T-helper 22 cell (primary cell): ENCODE measurements at regions not wholly inside any gene's neighbourhood (a gene's known extent, or its start where the extent isn't known, plus 50 kb on each side); places are given as distances from the start of the nearest gene placed in this dataset.
"Not testable (repeated sequence)": the region's sequence is repeated elsewhere in the genome, so short reads cannot be mapped to it uniquely, and the experiment has no call there.

Experiments
- DNase-seq: peaks from one replicate; pipeline ENCODE4 v3.0.0-alpha.2; 2020; ENCODE audit warnings: low read depth

DNA sequence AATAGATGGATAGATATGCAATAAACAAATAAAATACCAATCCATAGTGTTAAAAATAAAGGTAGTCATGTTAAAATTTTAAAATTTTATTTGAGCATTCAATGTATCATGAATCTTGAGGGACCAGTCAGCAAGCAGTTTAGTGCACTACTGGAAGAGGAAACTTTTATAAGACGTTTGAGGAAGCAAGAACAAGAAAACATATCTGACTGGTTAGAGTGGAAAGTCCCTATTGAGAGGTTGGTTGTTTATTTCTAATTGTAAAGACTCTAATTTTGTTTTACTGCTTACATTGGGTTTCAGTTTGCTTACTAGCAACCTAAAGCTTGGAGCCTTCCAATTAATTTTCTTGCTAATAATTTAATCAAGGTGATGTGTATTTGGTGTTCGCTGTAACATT lies 786.2 kb downstream of the RAB28 start:
- DNase-seq, result no peak

DNA sequence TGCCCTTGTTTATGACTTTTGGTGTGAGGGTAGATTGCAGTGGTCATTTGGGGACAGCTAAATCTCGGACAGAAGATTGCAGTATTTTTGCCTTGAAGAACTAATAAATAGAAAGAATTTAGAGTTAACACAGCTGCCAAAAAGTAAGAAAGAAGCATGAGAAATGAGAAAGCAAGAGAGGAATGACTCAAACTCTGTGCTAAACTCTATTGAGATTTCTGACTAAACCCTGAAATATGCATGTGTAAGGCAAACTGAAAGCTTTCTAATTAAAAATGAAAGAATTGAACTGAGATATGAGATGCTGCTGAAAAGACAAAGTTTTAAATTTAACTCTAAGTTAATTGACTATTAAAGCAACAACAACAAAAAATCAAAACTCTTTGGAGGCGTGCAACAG lies 791.3 kb downstream of the RAB28 start:
- DNase-seq, result no peak

DNA sequence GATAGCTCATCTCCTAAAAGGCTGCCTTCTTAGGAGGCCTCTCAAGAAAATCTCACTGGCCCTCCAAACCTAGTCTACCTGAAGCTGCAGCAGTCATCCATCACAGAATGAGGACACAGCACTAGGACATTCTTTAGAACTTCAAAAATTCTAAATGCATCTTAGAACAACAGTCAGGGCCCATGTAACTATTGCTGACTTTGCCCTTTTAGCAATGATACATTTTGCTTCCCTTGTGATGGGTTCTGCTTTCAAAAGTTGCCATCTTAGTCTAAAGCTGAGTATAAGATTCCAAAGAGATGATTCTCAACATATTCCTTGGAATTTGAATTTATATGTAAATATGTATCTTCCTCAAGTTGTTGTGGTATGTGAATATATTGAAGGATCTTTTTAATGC lies 793.0 kb downstream of the RAB28 start:
- no peak for DNase-seq

DNA sequence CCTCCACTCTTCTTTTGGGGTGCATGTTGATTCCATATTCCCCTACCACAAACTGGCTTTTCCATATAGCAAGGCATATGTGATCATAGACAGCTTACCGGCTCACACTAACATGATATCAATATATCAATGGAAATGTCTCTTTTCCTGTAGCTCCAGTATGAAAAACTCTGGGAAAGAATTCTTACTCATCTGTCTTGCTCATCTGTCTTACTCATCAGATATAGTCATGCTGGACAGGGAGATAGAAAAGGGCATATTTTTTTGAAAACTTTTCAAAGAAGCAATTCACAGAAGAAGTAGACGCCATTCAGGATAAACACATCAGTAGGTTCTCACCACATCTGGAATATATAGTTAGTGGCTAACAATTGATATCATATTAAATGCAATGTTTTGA lies 794.7 kb downstream of the RAB28 start:
- no peak for DNase-seq

DNA sequence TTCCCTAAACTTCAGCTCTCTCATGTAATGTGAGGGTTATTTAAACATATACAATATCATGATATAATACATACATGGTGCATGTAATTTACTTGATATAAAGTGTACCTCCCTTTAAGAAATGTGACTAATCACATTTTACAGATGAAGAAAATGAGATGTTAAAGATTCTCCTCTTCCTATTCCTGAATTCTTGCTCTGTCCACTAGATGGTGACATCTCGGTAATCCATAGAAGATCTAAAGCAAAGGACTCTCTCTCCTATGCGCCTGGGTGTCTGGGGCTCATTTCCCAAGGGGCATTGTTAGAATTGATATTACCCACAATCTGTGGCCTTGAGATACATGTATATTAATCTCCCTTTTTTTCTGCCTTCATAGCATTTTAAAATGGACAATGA lies 804.9 kb downstream of the RAB28 start:
- no peak for DNase-seq

DNA sequence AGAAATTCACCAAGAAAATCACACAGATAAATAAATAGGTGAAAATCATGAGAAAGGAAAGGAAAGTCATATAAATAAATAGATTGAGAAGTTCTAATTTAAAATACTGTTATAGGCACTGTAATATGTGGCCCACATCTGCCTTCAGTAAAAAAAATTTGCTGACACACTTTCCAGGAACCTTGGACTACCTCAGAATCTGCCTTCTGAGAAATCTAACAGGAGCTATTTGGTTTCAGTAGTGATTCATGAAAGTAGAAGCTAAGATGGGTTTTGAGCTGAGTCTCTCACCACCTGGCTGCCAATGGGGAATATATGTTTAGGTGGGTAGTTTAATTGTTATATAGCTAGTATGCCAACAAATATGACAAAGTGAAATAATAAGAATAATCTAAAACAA lies 810.0 kb downstream of the RAB28 start:
- no peak for DNase-seq

DNA sequence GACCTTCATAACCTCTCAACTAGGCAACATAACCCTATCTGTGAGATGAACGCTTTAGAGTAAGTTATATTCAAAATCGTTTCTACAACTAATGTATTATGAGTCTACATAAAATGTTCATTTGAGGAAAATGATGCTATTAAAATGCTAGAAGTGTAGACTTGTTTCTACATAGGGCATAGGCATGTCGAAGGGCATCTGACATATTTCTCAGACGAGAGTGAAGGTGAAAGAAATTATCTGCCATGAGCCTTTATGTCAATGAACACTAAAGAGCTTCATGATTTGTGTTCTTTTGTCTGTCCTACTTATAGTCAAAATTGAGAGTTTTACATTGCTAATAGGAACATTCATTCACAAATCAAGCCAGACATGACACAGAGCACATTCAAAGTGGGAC lies 811.8 kb downstream of the RAB28 start:
- no peak for DNase-seq

DNA sequence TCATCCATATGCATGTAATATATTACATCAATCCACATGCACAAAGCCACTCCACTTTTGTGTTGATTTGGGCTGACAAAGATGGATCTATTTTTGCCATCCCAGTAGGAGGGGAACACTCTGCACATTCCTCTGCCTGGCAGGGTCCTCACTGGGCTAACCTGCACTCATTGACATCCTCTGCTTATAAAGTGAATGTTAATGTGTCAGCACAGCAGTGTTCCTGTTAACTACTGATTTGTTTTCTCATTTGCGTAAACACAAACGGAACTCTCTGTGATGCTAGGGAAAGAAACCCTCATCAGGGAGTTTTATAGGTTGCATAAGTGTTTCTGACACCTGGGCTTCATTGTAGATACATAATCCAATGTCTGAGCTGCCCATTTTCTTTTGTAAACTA lies 826.0 kb downstream of the RAB28 start:
- no peak for DNase-seq

DNA sequence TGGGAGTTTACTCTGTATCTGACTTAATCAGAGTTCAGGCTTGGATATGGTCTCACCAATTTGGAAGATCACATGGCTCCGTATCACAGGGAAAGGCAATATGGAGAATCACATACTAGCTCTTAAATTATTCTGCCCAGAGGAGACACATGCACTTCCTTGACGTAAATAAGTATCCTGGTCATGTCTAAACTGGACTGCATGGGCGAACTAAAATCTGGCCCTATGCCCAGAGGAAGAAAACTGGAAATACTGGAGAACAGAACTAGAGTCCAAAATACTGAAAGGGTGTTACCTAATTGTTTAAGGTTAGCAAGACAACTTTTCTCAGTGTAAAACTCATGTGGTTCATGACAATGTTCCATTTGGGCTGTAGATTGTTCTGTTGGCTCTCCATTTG lies 832.3 kb downstream of the RAB28 start:
- DNase-seq, result no peak

DNA sequence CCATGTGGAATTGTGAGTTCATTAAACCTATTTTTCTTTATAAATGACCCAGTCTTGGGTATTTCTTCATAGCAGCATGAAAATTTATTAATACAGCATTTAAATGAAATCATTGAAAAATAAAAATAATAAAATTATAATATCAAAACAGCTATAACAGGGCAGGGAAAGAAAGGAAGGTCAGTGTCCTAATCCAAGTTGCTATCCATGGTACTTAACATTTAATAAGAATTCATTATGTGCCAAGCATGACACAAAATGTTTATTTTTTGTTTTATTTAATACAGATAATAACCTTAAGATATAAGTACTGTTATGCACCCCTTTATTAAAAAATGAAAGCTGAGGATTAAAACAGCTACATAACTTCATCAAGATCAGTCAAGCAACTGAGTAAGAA lies 838.4 kb downstream of the RAB28 start:
- no peak for DNase-seq

DNA sequence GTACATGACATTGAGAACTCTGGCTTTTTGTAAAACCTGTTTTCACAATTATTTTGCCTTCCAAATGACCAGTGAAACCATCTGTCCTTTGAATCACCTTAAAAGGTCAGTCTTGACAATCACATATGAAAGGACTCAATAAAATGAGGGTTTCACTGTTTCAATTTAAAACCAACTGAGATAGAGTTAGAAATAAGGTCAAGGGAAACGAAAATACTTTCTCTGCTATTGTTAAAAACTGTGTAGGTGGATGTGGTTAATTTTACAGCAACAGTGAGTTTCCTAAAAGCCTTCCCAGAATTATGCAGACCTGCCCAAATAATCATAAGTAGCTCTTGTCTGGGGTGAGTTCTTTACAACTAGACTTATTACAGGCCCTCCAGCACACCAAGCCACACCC lies 839.9 kb downstream of the RAB28 start:
- no peak for DNase-seq

DNA sequence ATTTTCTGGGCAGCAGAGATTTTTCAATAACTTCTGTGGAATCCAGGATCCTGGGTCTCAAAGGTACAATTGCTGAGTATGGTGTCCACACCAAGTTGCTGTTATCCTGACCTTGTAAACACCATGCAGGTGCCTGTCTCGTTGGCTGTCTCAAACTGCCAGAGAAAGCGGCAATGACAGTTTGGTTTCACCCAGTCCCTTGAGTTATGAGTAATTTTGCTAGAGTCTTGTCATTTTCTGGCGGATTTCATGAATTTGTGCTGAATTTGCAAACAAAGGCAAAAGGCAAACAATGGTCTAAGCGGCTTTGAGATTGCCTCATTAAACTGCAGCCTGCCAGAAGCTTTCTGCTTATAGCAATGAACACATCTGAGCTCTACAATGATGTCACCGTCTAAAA lies 847.9 kb downstream of the RAB28 start:
- no peak for DNase-seq

DNA sequence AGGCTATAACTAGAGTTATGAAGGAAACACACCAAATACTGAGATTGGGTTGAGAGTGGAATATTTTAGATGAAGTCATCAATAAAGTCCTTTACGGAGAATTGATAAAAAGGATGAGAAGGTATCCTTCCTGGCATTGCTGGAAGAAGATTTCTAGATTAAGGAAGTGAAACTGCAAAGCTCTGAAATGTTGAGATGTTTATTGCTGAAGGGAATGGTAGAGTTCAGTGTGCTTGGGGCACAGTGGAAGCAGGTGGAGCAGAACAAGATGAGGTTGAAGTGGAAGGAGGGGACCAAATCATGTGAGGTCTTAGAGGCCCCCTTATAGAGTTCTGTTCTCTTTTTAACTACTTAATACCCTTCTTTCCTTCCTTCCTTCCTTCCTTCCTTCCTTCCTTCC lies 848.5 kb downstream of the RAB28 start:
- DNase-seq, result no peak

DNA sequence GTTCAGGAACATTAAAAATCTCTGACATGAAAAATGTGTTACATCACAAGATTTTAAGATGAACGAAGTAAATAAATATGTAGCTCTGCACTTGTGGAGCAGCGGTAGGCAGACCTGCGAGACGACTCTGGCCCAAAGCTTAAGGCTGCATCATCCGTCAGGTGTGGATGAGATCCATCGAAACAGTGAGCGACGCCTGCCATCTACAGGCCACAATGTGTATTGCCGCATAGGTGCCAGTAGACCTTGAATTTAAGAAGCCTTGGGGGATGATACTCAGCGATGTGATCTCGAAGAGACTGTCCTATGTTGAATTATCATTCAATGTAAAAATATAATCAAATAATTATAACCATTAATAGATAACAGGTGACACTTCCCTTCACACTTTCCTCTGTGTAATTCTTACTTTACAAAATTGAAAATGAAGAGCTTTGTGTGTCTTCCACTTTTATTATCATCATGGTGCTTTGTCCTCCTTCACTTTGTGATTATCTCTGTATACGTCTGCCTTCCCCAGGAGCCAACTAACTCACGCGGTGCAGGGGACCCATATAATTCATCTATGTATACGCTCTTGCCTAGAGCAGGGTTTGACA lies 851.0 kb downstream of the RAB28 start:
- no peak for DNase-seq

DNA sequence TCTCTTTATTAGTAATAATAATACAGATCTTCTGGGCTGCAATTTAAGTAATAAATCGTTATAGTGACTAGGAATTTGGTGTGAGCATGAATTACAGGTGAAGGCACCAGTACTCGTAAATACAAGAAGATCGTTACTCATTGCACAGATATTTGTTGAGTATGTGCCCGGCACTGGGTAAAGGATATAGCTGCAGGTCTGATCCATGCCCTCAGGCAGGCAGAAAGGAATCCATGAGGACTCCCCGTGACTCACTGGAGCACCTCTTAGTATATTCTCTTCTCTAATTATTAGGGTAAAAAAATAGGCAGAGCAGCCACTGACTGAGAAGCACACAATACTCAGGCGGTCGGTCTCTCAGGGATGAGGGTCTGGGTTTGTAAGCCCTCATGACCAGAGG lies 868.3 kb downstream of the RAB28 start:
- no peak for DNase-seq

DNA sequence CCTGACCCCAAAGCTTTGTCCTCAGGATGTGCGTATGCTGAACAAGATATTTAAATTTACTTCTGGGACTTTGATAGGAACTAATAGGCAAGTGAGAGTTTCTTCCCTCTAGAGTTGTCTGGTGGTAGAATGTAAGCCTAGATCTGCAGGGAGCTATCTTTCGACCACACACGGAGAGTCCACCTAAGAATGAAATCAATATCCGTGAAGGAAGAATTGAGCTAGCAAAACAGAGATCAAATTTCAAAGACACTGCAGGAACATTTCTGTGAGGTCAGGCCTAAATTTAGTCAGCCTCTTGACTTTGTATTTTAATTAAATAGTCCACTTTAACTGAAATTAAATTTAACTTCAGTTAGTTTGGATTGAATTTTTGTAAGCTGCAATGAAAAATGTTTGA lies 871.3 kb downstream of the RAB28 start:
- no peak for DNase-seq

DNA sequence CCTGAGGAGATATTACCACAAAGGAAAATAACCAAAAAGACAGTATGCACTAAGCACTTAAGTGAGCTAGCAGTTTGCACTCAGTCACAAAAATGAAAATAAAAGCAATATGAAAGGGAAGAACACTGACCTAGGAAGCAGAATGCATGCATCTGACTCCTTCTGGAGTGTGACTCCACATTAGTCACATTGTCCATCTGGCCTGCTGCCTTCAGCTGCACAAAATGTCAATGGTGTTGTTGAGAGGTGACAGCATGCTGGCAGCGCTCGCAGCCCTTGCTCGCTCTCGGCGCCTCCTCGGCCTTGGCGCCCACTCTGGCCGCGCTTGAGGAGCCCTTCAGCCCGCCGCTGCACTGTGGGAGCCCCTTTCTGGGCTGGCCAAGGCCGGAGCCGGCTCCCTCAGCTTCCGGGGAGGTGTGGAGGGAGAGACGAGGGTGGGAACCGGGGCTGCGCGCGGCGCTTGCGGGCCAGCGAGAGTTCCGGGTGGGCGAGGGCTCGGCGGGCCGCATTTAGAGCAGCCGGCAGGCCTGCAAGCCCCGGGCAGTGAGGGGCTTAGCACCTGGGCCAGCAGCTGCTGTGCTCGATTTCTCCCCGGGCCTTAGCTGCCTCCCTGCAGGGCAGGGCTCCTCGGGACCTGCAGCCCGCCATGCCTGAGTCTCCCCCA lies 874.8 kb downstream of the RAB28 start:
- not testable (repeated sequence) for DNase-seq

DNA sequence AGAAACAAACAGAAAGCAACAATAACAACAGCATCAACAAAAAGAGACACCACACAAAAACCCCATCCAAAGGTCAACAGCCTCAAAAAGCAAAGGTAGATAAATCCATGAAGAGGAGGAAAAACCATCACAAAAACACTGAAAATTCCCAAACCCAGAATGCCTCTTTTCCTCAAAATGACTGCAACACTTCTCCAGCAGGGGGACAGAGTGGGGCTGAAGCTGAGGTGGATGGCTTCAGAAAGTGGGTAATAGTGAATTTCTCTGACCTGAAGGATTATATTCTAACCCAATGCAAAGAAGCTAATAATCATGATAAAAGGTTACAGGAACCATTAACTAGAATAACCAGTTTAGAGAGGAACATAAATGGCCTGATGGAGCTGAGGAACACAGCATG lies 888.2 kb downstream of the RAB28 start:
- DNase-seq, result no peak

DNA sequence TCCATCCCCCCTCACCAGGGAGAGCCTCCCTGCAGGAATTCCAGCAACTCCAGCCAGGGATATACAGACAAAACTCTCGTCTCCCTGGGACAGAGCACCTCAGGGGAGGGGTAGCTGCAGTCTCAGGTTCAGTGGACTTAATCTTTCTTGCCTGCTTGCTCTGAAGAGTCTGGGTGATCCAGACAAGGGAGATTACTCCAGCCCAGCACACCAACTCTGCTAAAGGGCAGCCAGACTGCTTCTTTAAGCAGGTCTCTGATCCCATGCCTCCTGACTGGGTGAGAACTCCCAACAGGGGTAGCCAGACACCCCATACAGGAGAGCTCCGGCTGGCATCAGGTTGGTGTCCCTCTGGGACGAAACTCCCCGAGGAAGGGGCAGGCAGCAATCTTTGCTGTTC lies 888.7 kb downstream of the RAB28 start:
- no peak for DNase-seq

DNA sequence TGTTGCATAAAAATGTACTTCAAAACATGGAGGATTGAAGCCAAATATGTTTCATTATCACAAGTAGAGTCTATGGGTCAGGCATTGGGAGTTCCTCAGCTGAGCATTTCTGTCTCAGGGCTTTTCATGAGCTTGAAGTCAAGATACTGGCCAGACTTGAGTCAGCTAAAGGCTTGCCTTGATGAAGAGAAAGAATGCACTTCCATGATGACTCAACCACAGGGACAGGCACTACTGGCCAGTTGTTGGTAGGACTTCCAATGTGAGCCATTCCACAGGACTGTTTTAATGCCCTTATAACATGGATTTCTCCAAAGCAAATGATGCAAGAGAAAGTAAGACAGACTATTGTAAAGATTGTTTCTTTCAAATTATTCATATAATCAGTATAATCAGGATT lies 895.6 kb downstream of the RAB28 start:
- DNase-seq, result no peak

DNA sequence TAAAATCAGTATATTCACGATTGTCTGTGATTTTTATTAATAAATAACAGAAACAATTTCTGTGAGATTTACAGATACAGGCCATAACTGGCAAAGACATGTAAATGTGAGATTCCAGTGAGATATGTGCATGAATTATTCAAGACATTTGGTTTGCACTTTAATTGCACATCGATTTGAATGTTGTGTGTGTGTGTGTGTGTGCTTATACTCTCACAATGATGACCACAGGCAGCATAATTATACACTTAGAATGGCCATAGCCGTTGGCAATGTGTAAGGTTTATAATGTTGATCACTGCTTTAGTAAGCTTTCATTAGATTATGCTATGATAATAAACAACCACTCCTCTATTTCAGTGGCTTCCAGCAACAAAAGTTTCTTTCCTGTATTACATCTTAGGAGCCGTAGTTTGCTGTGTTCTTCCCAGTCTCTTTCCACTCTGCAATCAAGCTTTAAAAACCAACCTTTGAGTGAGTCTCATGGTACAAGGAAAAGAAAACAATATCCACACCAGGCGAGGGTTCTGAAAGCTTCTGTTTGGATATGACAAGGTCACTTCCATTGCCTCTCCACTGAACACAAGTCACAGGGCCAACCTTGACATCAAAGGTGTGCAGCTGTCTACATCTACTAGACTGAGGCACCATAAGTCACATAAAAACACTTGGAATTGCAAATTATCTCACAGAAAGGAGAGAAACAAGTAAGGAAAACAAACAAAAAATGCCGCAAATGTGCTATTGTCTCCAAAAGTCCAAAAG lies 897.7 kb downstream of the RAB28 start:
- DNase-seq, result no peak

DNA sequence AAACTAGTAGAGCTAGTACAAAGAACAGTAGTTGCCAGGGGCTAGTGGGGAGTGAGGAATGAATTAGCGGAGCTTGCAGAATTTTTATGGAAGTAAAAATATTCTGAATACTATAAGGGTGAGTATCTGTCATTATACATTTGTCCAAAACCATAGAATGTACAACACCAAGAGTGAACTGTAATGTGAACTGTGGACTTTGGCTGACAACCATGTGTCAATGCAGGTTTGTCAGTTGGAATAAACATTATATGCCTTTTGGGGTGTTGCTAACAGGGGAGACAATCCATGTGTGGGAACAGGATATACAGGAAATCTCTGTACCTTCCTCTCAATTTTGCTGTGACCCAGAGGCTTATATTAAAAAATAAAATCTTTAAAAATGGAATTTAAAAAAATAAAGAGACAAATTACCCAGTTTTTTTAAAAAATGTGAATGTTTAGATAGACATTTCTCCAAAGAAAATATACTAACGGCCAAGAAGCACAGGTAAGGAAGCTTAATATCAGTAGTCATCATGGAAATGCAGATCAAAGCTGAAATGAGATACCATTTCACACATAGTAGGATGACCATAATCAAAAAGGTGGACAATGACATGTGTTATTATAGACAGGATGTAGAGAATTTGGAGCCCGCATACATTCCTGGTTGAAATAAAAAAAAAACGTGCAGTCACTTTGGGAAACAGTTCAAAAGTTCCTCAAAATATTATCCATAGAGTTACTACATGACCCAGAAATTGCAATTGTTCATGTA lies 899.8 kb downstream of the RAB28 start:
- no peak for DNase-seq

DNA sequence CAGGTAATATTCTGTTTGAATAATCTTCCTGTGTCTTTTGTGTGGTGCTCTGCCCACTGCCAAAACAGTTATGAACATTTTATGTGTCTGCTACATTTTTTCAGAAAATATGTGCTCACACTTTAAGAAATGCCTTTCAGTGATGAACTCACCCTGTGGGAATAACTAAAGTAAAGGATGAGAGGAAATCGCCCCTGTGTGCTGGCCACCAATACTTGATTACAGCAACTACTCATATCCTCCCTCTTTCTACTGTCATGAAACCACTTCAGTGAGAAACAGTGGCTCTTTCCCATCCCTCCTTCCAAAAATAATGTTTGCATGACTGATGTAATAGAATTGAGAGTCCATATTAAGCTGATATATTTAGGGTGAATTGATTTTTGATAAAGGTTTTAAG lies 900.9 kb downstream of the RAB28 start:
- DNase-seq, result no peak
